Stomach smooth muscle (tissue), 2 donors: ENCODE measurements at regions not wholly inside any gene's neighbourhood (a gene's known extent, or its start where the extent isn't known, plus 50 kb on each side); places are given as distances from the start of the nearest gene placed in this dataset.

Source experiments
- H3K27ac ChIP-seq: one replicate; pipeline ENCODE4 v1.7.0; 2013; ENCODE audit warnings: mild to moderate bottlenecking, low read length, inconsistent platforms
- H3K27me3 ChIP-seq, 2 donors: one replicate each; pipeline ENCODE4 v1.7.0; 2013; ENCODE audit warnings: low read length in 2 of 2; ENCODE audit not compliant: insufficient read depth in 2 of 2, control insufficient read depth in 1 of 2
- H3K36me3 ChIP-seq, 2 donors: one replicate each; pipeline ENCODE4 v1.7.0; 2013; ENCODE audit warnings: low read length in 2 of 2; ENCODE audit not compliant: control insufficient read depth in 2 of 2, insufficient read depth in 2 of 2
- H3K4me1 ChIP-seq: one replicate; pipeline ENCODE4 v1.7.0; 2013; ENCODE audit warnings: low read length; ENCODE audit not compliant: control insufficient read depth, insufficient read depth
- H3K4me3 ChIP-seq, 2 donors: one replicate each; pipeline ENCODE4 v1.7.0; 2013; ENCODE audit warnings: low read length in 2 of 2
- H3K9ac ChIP-seq, 2 donors: one replicate each; pipeline ENCODE4 v1.7.0; 2013; ENCODE audit warnings: low read length in 2 of 2, mild to moderate bottlenecking in 1 of 2
- H3K9me3 ChIP-seq, 2 donors: one replicate each; pipeline ENCODE4 v1.7.0; 2013; ENCODE audit warnings: low read length in 2 of 2; ENCODE audit not compliant: control insufficient read depth in 2 of 2
- donor health status: healthy.
- donor health status: Pancreatic carcinoma.

DNA sequence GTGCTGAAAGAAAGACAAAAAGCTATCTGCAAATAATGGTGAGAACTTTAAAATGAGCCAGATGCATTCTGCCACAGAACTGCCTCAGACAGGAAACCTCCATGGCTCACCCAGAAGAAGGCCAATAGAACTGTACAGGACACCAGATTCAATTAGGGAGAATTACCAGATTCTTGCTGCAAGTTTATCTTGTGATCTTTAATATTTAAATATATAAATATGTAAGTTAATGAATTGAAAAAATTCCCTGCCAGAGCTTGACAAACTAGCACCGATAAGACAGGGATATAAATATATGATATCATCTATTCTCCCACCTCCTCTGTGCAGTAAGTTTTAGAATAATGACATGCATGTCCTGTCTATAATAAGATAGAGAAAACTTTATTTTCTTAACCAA lies 252.8 kb downstream of the PLK2 start:
- Histone ChIP-seq H3K4me3 (no peak overlapping the region), H3K36me3 (no peaks in the 10 kb centered on the region), H3K4me1 (no peaks in the 10 kb centered on the region), H3K9me3 (no peaks in the 10 kb centered on the region), H3K27ac (no peak overlapping the region), H3K27me3 (no peaks in the 10 kb centered on the region), H3K9ac (no peak overlapping the region)

DNA sequence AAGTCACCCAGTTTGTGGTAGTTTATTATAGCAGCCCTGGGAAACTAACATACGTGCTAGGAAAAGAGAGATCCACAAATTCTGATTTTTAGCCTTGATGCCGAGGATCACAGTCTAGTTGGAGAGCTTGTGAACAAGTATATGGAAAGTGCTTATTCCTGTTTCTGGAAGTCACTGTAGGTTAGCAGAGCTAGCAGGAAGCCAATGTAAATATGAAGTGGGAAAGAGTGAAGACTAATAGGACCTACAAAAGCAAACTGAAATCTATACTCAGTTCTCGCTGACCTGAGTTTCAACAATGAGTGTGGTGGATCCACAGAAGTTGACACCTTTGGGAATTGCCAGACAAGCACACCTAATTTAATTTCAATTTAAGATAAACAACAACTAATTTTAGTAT lies 254.9 kb downstream of the PLK2 start:
- no peaks in the 10 kb centered on the region for H3K9me3 ChIP-seq
- no peaks in the 10 kb centered on the region for H3K27me3 ChIP-seq
- no peak overlapping the region for H3K27ac ChIP-seq
- H3K36me3 ChIP-seq = no peaks in the 10 kb centered on the region
- H3K4me3 ChIP-seq = no peak overlapping the region
- no peak overlapping the region for H3K9ac ChIP-seq
- no peaks in the 10 kb centered on the region for H3K4me1 ChIP-seq

DNA sequence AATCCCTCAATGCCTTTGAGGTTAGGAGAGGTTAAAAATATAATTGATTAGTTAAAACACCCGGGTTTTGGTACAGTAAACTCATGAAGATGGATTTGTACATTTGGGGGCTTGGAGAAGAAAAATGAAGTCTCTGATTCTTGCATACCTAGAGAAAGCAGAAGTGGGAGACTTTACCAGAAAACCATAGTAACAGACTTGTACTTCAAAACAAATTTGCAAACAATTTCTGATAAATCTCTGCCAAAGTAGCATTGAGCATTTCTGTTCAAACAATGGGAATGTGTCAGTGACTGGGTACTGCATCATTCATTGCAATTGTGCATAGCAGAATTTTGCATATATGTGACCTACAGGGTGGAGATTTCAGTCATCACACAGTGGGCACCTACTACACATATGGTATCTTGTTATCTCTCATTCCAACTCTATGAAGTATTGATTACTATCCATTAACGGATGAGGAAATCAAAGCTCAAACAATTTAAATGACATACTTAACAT lies 256.9 kb downstream of the PLK2 start:
- no peak overlapping the region for H3K9ac ChIP-seq
- no peak overlapping the region for H3K4me3 ChIP-seq
- no peak overlapping the region for H3K27ac ChIP-seq
- H3K9me3 ChIP-seq = no peaks in the 10 kb centered on the region
- H3K27me3 ChIP-seq = no peaks in the 10 kb centered on the region
- H3K4me1 ChIP-seq = no peaks in the 10 kb centered on the region
- no peaks in the 10 kb centered on the region for H3K36me3 ChIP-seq

GRCh38 chr5:58201922-58202648 lies 257.8 kb downstream of the PLK2 start:
- Histone ChIP-seq H3K27me3 (no peaks in the 10 kb centered on the region), H3K4me1 (no peaks in the 10 kb centered on the region), H3K4me3 (no peak overlapping the region), H3K9ac (no peak overlapping the region), H3K36me3 (no peaks in the 10 kb centered on the region), H3K9me3 (no peaks in the 10 kb centered on the region), H3K27ac (no peak overlapping the region)

GRCh38 chr5:58200451-58200850 lies 259.4 kb downstream of the PLK2 start:
- Histone ChIP-seq H3K27me3 (no peaks in the 10 kb centered on the region), H3K36me3 (no peaks in the 10 kb centered on the region), H3K9ac (no peak overlapping the region), H3K27ac (no peak overlapping the region), H3K4me3 (no peak overlapping the region), H3K4me1 (no peaks in the 10 kb centered on the region), H3K9me3 (peaks cover 0 to 5% of the 10 kb centered on the region in 2 donors)

- H3K36me3 ChIP-seq = no peaks in the 10 kb centered on the region
- no peaks in the 10 kb centered on the region for H3K27me3 ChIP-seq
- no peak overlapping the region for H3K27ac ChIP-seq
- H3K9me3 ChIP-seq = peaks cover 0 to 5% of the 10 kb centered on the region in 2 donors
- H3K4me1 ChIP-seq = no peaks in the 10 kb centered on the region
- no peak overlapping the region for H3K9ac ChIP-seq
- H3K4me3 ChIP-seq = no peak overlapping the region
These were observed 260.8 kb downstream of the PLK2 start for GRCh38 chr5:58199087-58199486.

DNA sequence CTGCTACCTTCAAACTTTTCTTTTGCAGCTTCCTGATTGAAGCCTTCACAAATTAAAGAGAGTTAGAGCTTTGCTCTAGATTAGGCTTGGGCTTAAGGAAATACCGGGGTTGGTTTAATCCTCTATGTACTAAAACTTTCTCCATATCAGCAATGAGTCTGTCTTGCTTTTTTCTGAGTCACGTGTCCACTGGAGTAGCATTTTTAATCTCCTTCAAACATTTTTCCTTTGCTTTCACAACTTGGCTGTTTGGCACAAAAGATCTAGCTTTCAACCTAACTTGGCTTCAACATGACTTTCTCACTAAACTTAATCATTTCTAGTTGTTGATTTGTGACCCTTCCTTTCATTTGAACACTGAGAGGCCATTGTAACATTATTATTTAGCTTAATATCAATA lies 261.6 kb downstream of the PLK2 start:
- Histone ChIP-seq H3K27me3 (no peaks in the 10 kb centered on the region), H3K4me1 (no peaks in the 10 kb centered on the region), H3K9me3 (peaks cover 0 to 5% of the 10 kb centered on the region in 2 donors), H3K9ac (no peak overlapping the region), H3K36me3 (no peaks in the 10 kb centered on the region), H3K4me3 (no peak overlapping the region), H3K27ac (no peak overlapping the region)

DNA sequence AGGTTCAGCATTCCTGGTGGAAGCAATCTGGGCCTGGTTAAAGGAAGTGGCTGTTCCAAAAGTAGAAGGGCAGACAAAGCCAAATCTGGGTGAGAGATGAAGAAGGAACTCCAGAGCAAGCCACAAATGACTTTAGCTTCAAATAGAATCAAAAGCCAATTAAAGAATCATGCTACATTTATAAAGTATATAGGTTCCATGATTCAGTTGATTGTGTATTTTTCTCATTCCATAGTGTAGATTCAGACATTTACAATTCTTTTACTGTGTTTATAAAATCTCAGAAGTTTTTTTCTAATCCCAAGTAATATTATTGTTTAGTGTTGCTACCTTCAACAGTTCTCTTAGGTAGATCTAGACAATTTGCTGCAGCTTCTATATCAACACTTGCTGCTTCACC lies 262.0 kb downstream of the PLK2 start:
- Histone ChIP-seq H3K4me3 (no peak overlapping the region), H3K4me1 (no peaks in the 10 kb centered on the region), H3K9me3 (peaks cover 0 to 5% of the 10 kb centered on the region in 2 donors), H3K27me3 (no peaks in the 10 kb centered on the region), H3K36me3 (no peaks in the 10 kb centered on the region), H3K9ac (no peak overlapping the region), H3K27ac (no peak overlapping the region)

GRCh38 chr5:58191443-58191842 lies 268.4 kb downstream of the PLK2 start:
- H3K36me3 ChIP-seq = no peaks in the 10 kb centered on the region
- H3K4me3 ChIP-seq = no peak overlapping the region
- no peaks in the 10 kb centered on the region for H3K4me1 ChIP-seq
- no peaks in the 10 kb centered on the region for H3K27me3 ChIP-seq
- peaks cover 0 to 5% of the 10 kb centered on the region in 2 donors for H3K9me3 ChIP-seq
- H3K27ac ChIP-seq = no peak overlapping the region
- no peak overlapping the region for H3K9ac ChIP-seq

GRCh38 chr5:58188262-58188651 lies 271.6 kb downstream of the PLK2 start:
- Histone ChIP-seq H3K9me3 (no peaks in the 10 kb centered on the region), H3K27me3 (no peaks in the 10 kb centered on the region), H3K9ac (no peak overlapping the region), H3K4me3 (no peak overlapping the region), H3K27ac (no peak overlapping the region), H3K36me3 (no peaks in the 10 kb centered on the region), H3K4me1 (no peaks in the 10 kb centered on the region)

GRCh38 chr5:58187432-58188261 lies 272.2 kb downstream of the PLK2 start:
- Histone ChIP-seq H3K9ac (no peak overlapping the region), H3K4me3 (no peak overlapping the region), H3K9me3 (no peaks in the 10 kb centered on the region), H3K36me3 (no peaks in the 10 kb centered on the region), H3K4me1 (no peaks in the 10 kb centered on the region), H3K27me3 (no peaks in the 10 kb centered on the region), H3K27ac (no peak overlapping the region)
